ENCODE measurements at regions not wholly inside any gene's neighbourhood (a gene's known extent, or its start where the extent isn't known, plus 50 kb on each side); places are given as distances from the start of the nearest gene placed in this dataset.

- no peak for TF ChIP-seq MAX (IDR thresholded peaks at IDR 0.05)
- no peak for TF ChIP-seq POLR2A (IDR thresholded peaks at IDR 0.05; ENCODE audit: control extremely low read depth in 1 of 2, low read depth in 2 of 2, low read length in 2 of 2)
- TF ChIP-seq YY1 (IDR thresholded peaks at IDR 0.05; ENCODE audit: low read depth, low read length), result no peak
- TF ChIP-seq SIX5 (IDR thresholded peaks at IDR 0.05; ENCODE audit: low read depth, low read length), result no peak
- TF ChIP-seq CTCF (IDR thresholded peaks at IDR 0.05; ENCODE audit: control extremely low read depth in 1 of 3, insufficient read depth in 1 of 3, low read depth in 1 of 3, low read length in 3 of 3), result no peak
These were observed 322.9 kb upstream of the F9 start for GRCh38 chrX:139207655-139208054.
